Type B pancreatic cell (in vitro differentiated cells): ENCODE measurements at regions not wholly inside any gene's neighbourhood (a gene's known extent, or its start where the extent isn't known, plus 50 kb on each side); places are given as distances from the start of the nearest gene placed in this dataset.

ENCODE experiments used
- DNase-seq: peaks from one replicate; pipeline ENCODE4 v3.0.0; 2021; ENCODE audit warnings: mixed read lengths; ENCODE audit not compliant: unreplicated experiment; ENCODE audit errors: extremely low spot score
- H3K27ac Mint-ChIP-seq: 2 replicates; pipeline ENCODE4 v1.8.0; 2021; ENCODE audit warnings: mild to moderate bottlenecking, mixed read lengths
- H3K27me3 Mint-ChIP-seq: 2 replicates; pipeline ENCODE4 v1.8.0; 2021; ENCODE audit warnings: mixed read lengths
- H3K36me3 Mint-ChIP-seq: 2 replicates; pipeline ENCODE4 v1.8.0; 2021; ENCODE audit warnings: mixed read lengths
- H3K4me1 Mint-ChIP-seq: one replicate; pipeline ENCODE4 v1.8.0; 2021; ENCODE audit warnings: mixed read lengths; ENCODE audit not compliant: unreplicated experiment
- H3K4me3 Mint-ChIP-seq: 2 replicates; pipeline ENCODE4 v1.8.0; 2021; ENCODE audit warnings: mild to moderate bottlenecking, mixed read lengths
- H3K9me3 Mint-ChIP-seq: 2 replicates; pipeline ENCODE4 v1.8.0; 2021; ENCODE audit warnings: mixed read lengths
- CTCF ChIP-seq: fragments of 200-600 bp; sonication (generic); conservative IDR thresholded peaks from 2 replicates; pipeline ENCODE4 v1.5.0; 2021; ENCODE audit warnings: antibody characterized with exemption, mild to moderate bottlenecking

- DNase-seq, result no peak
- TF ChIP-seq CTCF, result peak; percentile 60
- H3K27ac Mint-ChIP-seq, result no peak overlapping the region
- H3K4me3 Mint-ChIP-seq, result peak overlapping the region; percentile 83
- no peaks in the 10 kb centered on the region for H3K4me1 Mint-ChIP-seq
- no peaks in the 10 kb centered on the region for H3K36me3 Mint-ChIP-seq
- H3K9me3 Mint-ChIP-seq, result no peaks in the 10 kb centered on the region
- H3K27me3 Mint-ChIP-seq, result peaks cover 43% of the 10 kb centered on the region
These were observed 50.5 kb upstream of the FAM47C start for GRCh38 chrX:36957425-36958328.
